ENCODE measurements at regions not wholly inside any gene's neighbourhood (a gene's known extent, or its start where the extent isn't known, plus 50 kb on each side); places are given as distances from the start of the nearest gene placed in this dataset.

DNA sequence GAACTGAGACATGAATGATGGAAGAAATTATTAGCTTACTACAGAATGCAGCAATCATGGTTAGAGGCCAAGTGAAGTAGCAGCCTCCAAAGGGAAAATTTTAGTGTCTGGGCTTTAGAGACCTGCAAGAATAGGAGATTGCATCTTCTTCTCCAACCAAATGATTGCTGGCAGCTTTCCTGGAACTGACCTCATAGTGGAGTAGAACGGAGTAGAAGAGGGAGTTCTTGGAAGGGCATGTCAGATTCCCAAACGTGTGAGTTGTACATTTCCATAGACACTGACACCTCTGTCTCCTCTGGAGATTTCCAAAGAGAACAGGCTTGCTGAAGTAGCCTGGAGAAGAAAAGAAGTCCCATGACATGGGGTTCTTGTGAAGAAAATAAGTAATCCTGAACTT lies 169.8 kb upstream of the ERBB4 start:
- TF ChIP-seq, protein P1, sequence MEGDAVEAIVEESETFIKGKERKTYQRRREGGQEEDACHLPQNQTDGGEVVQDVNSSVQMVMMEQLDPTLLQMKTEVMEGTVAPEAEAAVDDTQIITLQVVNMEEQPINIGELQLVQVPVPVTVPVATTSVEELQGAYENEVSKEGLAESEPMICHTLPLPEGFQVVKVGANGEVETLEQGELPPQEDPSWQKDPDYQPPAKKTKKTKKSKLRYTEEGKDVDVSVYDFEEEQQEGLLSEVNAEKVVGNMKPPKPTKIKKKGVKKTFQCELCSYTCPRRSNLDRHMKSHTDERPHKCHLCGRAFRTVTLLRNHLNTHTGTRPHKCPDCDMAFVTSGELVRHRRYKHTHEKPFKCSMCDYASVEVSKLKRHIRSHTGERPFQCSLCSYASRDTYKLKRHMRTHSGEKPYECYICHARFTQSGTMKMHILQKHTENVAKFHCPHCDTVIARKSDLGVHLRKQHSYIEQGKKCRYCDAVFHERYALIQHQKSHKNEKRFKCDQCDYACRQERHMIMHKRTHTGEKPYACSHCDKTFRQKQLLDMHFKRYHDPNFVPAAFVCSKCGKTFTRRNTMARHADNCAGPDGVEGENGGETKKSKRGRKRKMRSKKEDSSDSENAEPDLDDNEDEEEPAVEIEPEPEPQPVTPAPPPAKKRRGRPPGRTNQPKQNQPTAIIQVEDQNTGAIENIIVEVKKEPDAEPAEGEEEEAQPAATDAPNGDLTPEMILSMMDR (IDR thresholded peaks at IDR 0.05), result no peak
- no peak for TF ChIP-seq POLR2A (IDR thresholded peaks at IDR 0.05)
